H1 (cell line): ENCODE measurements at regions not wholly inside any gene's neighbourhood (a gene's known extent, or its start where the extent isn't known, plus 50 kb on each side); places are given as distances from the start of the nearest gene placed in this dataset.

Experiments
- CTCF ChIA-PET: fragments of 300-600 bp; sonication (Branson Sonifier 250); formaldehyde crosslinking; loops from one replicate; lab custom pipeline; 2021; ENCODE audit not compliant: partially characterized antibody; lab: Charles Lee
- POLR2A ChIA-PET: fragments of 300-600 bp; sonication (Branson Sonifier 250); formaldehyde crosslinking; loops from one replicate; lab custom pipeline; 2021; ENCODE audit warnings: inconsistent platforms; ENCODE audit not compliant: partially characterized antibody; lab: Charles Lee
- DNase-seq, 2 experiments: peaks; one replicate each; pipeline versions ENCODE4 v3.0.0 to v3.0.0-alpha.2; 2010 to 2022; ENCODE audit warnings: low spot score in 2 of 2, low read depth in 1 of 2, mixed read lengths in 1 of 2
- FAIRE-seq: peaks from 2 replicates; lab custom pipeline; 2011; peaks lifted over from hg19 to GRCh38; lab: Jason Lieb, UNC
- H2AFZ ChIP-seq: 2 replicates; pipeline ENCODE4 v1.8.1; 2012; ENCODE audit warnings: low read length, inconsistent platforms
- H2AK5ac ChIP-seq: 2 replicates; pipeline ENCODE4 v1.6.1; 2013; ENCODE audit warnings: low read depth, low read length
- H2BK120ac ChIP-seq: replicated peaks from 2 replicates; pipeline ENCODE3; 2013; ENCODE audit warnings: low read depth, low read length, inconsistent platforms
- H2BK12ac ChIP-seq: 2 replicates; pipeline ENCODE4 v1.6.1; 2013; ENCODE audit warnings: low read depth, low read length
- H2BK15ac ChIP-seq: 2 replicates; pipeline ENCODE4 v1.6.1; 2013; ENCODE audit warnings: low read length
- H2BK20ac ChIP-seq: 2 replicates; pipeline ENCODE4 v1.6.1; 2013; ENCODE audit warnings: low read length
- H2BK5ac ChIP-seq: 2 replicates; pipeline ENCODE4 v1.6.1; 2013; ENCODE audit warnings: low read depth, low read length
- H3K14ac ChIP-seq: 2 replicates; pipeline ENCODE4 v1.6.1; 2013; ENCODE audit warnings: inconsistent platforms; ENCODE audit not compliant: insufficient read length
- H3K18ac ChIP-seq: 2 replicates; pipeline ENCODE4 v1.6.1; 2013; ENCODE audit warnings: low read length; ENCODE audit errors: extremely low read depth
- H3K23ac ChIP-seq: 2 replicates; pipeline ENCODE4 v1.6.1; 2013; ENCODE audit warnings: inconsistent platforms; ENCODE audit not compliant: insufficient read length
- H3K23me2 ChIP-seq: 2 replicates; pipeline ENCODE4 v1.6.1; 2013; ENCODE audit warnings: low read depth, low read length
- H3K27ac ChIP-seq: 2 replicates; pipeline ENCODE4 v1.6.1; 2011; ENCODE audit warnings: low read depth, low read length, inconsistent platforms
- H3K27me3 ChIP-seq, 4 experiments: replicated peaks in 1 of 4; 1 replicate in 1 of 4; 2 replicates in 3 of 4; pipeline versions ENCODE4 v1.6.1 to v1.8.1; 2011 to 2013; ENCODE audit warnings: low read length in 3 of 4, mild to moderate bottlenecking in 3 of 4, inconsistent platforms in 2 of 4, mixed read lengths in 2 of 4, moderate library complexity in 1 of 4; ENCODE audit not compliant: control insufficient read depth in 3 of 4, insufficient read depth in 3 of 4; ENCODE audit errors: extremely low read depth in 1 of 4
- H3K36me3 ChIP-seq, 4 experiments: 2 replicates each; pipeline versions ENCODE4 v1.6.1 to v1.8.1; 2011 to 2013; ENCODE audit warnings: mild to moderate bottlenecking in 4 of 4, low read length in 3 of 4, moderate library complexity in 2 of 4, control low read depth in 1 of 4, inconsistent platforms in 1 of 4; ENCODE audit not compliant: insufficient read depth in 4 of 4, control insufficient read depth in 2 of 4
- H3K4ac ChIP-seq: replicated peaks from 2 replicates; pipeline ENCODE3; 2013; ENCODE audit warnings: low read length, low read depth, mixed read lengths, inconsistent platforms; ENCODE audit not compliant: insufficient read length
- H3K4me1 ChIP-seq, 4 experiments: replicated peaks in 1 of 4; 1 replicate in 1 of 4; 2 replicates in 3 of 4; pipeline versions ENCODE4 v1.6.1 to v1.8.1; 2011 to 2013; ENCODE audit warnings: low read length in 3 of 4, inconsistent platforms in 2 of 4, mixed read lengths in 1 of 4; ENCODE audit not compliant: insufficient read depth in 4 of 4, control insufficient read depth in 3 of 4
- H3K4me2 ChIP-seq, 2 experiments: 2 replicates each; pipeline versions ENCODE4 v1.6.1 to v1.8.1; 2011 to 2013; ENCODE audit warnings: low read depth in 2 of 2, low read length in 2 of 2, control low read depth in 1 of 2, inconsistent platforms in 1 of 2, mild to moderate bottlenecking in 1 of 2; ENCODE audit not compliant: insufficient read depth in 1 of 2
- H3K4me3 ChIP-seq, 4 experiments: fragments of 200-600, 300-600 bp in 1 of 4; sonication (generic), shearing (Covaris generic), sonication (Bioruptor Twin) in 1 of 4; 2 replicates each; pipeline versions ENCODE4 v1.5.1 to v1.8.1; 2011 to 2016; ENCODE audit warnings: low read length in 4 of 4, low read depth in 3 of 4, control low read depth in 2 of 4, inconsistent platforms in 2 of 4, mild to moderate bottlenecking in 2 of 4, mixed read lengths in 1 of 4, moderate library complexity in 1 of 4; ENCODE audit not compliant: insufficient read depth in 2 of 4; ENCODE audit errors: extremely low read depth in 1 of 4
- H3K56ac ChIP-seq: replicated peaks from 2 replicates; pipeline ENCODE3; 2013; ENCODE audit warnings: low read depth, mild to moderate bottlenecking, mixed read lengths, low read length, inconsistent platforms; ENCODE audit not compliant: insufficient read length
- H3K79me1 ChIP-seq: 2 replicates; pipeline ENCODE4 v1.6.1; 2013; ENCODE audit warnings: low read depth, low read length, control low read depth
- H3K79me2 ChIP-seq, 2 experiments: 2 replicates each; pipeline versions ENCODE4 v1.6.1 to v1.8.1; 2012 to 2013; ENCODE audit warnings: low read length in 2 of 2, mild to moderate bottlenecking in 2 of 2, inconsistent platforms in 1 of 2; ENCODE audit not compliant: insufficient read depth in 2 of 2, control insufficient read depth in 1 of 2
- H3K9ac ChIP-seq, 4 experiments: replicated peaks in 1 of 4; 1 replicate in 1 of 4; 2 replicates in 3 of 4; pipeline versions ENCODE4 v1.6.1 to v1.8.1; 2011 to 2013; ENCODE audit warnings: low read depth in 3 of 4, low read length in 3 of 4, control low read depth in 2 of 4, mild to moderate bottlenecking in 2 of 4, moderate library complexity in 2 of 4, inconsistent platforms in 1 of 4; ENCODE audit errors: extremely low read depth in 1 of 4
- H3K9me3 ChIP-seq, 2 experiments: 2 replicates each; pipeline versions ENCODE4 v1.6.1 to v1.8.1; 2012 to 2013; ENCODE audit warnings: mild to moderate bottlenecking in 2 of 2, moderate library complexity in 2 of 2, control low read depth in 1 of 2, inconsistent platforms in 1 of 2, low read depth in 1 of 2, low read length in 1 of 2, mixed read lengths in 1 of 2; ENCODE audit not compliant: insufficient read depth in 2 of 2
- H4K20me1 ChIP-seq, 2 experiments: replicated peaks in 1 of 2; 2 replicates each; pipeline versions ENCODE3 to v1.8.1; 2011 to 2013; ENCODE audit warnings: inconsistent platforms in 2 of 2, low read length in 2 of 2, mild to moderate bottlenecking in 1 of 2; ENCODE audit not compliant: insufficient read depth in 2 of 2, control insufficient read depth in 1 of 2
- H4K5ac ChIP-seq: 2 replicates; pipeline ENCODE4 v1.6.1; 2013; ENCODE audit warnings: low read length, low read depth, mixed read lengths, inconsistent platforms; ENCODE audit not compliant: insufficient read length
- H4K8ac ChIP-seq: 2 replicates; pipeline ENCODE4 v1.8.0; 2013; ENCODE audit warnings: mild to moderate bottlenecking, moderate library complexity, low read length, inconsistent platforms; ENCODE audit not compliant: insufficient read depth; ENCODE audit errors: extremely low read depth
- H4K91ac ChIP-seq: replicated peaks from 2 replicates; pipeline ENCODE3; 2013; ENCODE audit warnings: low read length, mixed read lengths, inconsistent platforms; ENCODE audit not compliant: insufficient read length
- WGBS, 2 experiments: shearing (Covaris generic) in 1 of 2; methylation state at CpG; one replicate each; pipeline versions ENCODE4 v1.1.6 to v1.1.7; 2013 to 2015; ENCODE audit warnings: low lambda C conversion rate in 2 of 2, mixed read lengths in 2 of 2, inconsistent platforms in 1 of 2, low coverage in 1 of 2, missing lambda C conversion rate in 1 of 2; ENCODE audit not compliant: insufficient replicate concordance in 2 of 2, insufficient coverage in 1 of 2, insufficient read length in 1 of 2; ENCODE audit errors: extremely low coverage in 1 of 2, missing lambda C conversion rate in 1 of 2; 5-methylcytosine and 5-hydroxymethylcytosine counted together
- TF ChIP-seq, protein P1 (sequence below): IDR thresholded peaks from 2 replicates; pipeline ENCODE4 v1.6.1; 2012; ENCODE audit warnings: inconsistent platforms
- TF ChIP-seq, protein P2 (sequence below): IDR thresholded peaks from 2 replicates; pipeline ENCODE4 v1.6.1; 2012; ENCODE audit warnings: inconsistent platforms

DNA sequence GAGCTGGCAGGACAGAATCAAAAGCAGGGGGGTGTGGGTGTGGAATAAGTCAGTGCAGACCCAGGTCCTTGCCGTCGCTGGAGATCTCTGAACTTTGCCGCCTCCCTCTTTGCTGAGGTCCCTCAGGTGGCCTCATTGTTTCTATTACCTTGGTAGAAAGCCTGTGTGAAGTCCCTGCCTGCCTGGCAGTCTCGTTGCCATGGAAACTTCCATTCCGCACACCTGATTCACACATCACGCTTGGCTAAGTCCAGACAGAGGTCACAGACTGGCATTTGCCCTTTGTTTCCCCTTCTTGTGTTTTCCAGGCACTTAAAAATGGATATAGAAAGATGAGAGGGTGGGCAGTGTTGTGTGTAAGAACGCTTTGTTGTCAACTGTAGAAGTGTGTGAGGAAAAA is 260.6 kb downstream of the PRL start:
- Histone ChIP-seq H2BK15ac (no peak overlapping the region), H3K4me3 (no peak overlapping the region; a peak in 1 of 8 replicates)

More for the DNA sequence above, 260.6 kb downstream of the PRL start:
- H2BK12ac ChIP-seq = no peak overlapping the region
- H4K91ac ChIP-seq = no peak overlapping the region
- no peak overlapping the region for H3K23ac ChIP-seq
- no peaks in the 10 kb centered on the region for H3K27me3 ChIP-seq
- TF ChIP-seq, protein P1, sequence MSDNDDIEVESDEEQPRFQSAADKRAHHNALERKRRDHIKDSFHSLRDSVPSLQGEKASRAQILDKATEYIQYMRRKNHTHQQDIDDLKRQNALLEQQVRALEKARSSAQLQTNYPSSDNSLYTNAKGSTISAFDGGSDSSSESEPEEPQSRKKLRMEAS = 0 out of 2 replicates have a peak, but pooled peaks have one; percentile 12
- TF ChIP-seq, protein P2, sequence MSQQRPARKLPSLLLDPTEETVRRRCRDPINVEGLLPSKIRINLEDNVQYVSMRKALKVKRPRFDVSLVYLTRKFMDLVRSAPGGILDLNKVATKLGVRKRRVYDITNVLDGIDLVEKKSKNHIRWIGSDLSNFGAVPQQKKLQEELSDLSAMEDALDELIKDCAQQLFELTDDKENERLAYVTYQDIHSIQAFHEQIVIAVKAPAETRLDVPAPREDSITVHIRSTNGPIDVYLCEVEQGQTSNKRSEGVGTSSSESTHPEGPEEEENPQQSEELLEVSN = no peak
- peaks cover 0 to 3% (median 1%) of the 10 kb centered on the region in 4 experiments; a peak in 2 of 8 replicates for H3K36me3 ChIP-seq
- peak overlapping the region in 1 of 2 experiments; percentile 35; a peak in 2 of 4 replicates for H3K4me2 ChIP-seq
- FAIRE-seq (peak; percentile 82), DNase-seq (peak; percentile 34 to 58)
- peaks cover 0 to 39% of the 10 kb centered on the region in 2 experiments; a peak in 2 of 4 replicates for H3K79me2 ChIP-seq
- H3K27ac ChIP-seq = no peak overlapping the region
- H3K18ac ChIP-seq = peak overlapping the region; percentile 41; the same call in 1 of the 2 replicates
- no peaks in the 10 kb centered on the region for H4K20me1 ChIP-seq
- CTCF ChIA-PET = interaction anchor here (1.2 to 1.7 kb wide), 2 partner anchors 447 to 701 kb away, joined by 3 to 4 read pairs; no protein-coding TSS in a partner anchor
- H2BK20ac ChIP-seq = no peak overlapping the region
- 0 out of 2 replicates have a peak, but pooled peaks cover 3% of the 10 kb centered on the region for H3K79me1 ChIP-seq
- POLR2A ChIA-PET = interaction anchor here (0.6 to 1.9 kb wide), 3 partner anchors 10 to 193 kb away, joined by 4 to 11 read pairs (median 5); no protein-coding TSS in a partner anchor
- H3K56ac ChIP-seq = no peak overlapping the region
- H3K14ac ChIP-seq = no peak overlapping the region
- no peak overlapping the region for H2BK120ac ChIP-seq
- 0 out of 7 replicates have a peak overlapping the region, but pooled peaks of 1 of the 4 experiments have one; percentile 1 for H3K9ac ChIP-seq
- H3K4me1 ChIP-seq = peaks cover 0 to 11% (median 6%) of the 10 kb centered on the region in 4 experiments; a peak in 5 of 7 replicates
- no peak overlapping the region for H2BK5ac ChIP-seq
- no peak overlapping the region for H4K5ac ChIP-seq
- no peak overlapping the region for H3K4ac ChIP-seq
- H2AFZ ChIP-seq = no peak overlapping the region
- H3K9me3 ChIP-seq = no peaks in the 10 kb centered on the region
- no peaks in the 10 kb centered on the region; the same call in 1 of the 2 replicates for H3K23me2 ChIP-seq
- H4K8ac ChIP-seq = no peak overlapping the region
- 48% methylated on average over 7 of the region's 7 CpGs; no CpG with 5 or more reads in 1 of the 2 experiments for WGBS, 2 experiments
- no peak overlapping the region for H2AK5ac ChIP-seq
